ENCODE measurements at regions not wholly inside any gene's neighbourhood (a gene's known extent, or its start where the extent isn't known, plus 50 kb on each side); places are given as distances from the start of the nearest gene placed in this dataset.
A peak's percentile ranks its signal among the peaks of the same experiment; 100 is the strongest.
"Not testable (repeated sequence)": the region's sequence is repeated elsewhere in the genome, so short reads cannot be mapped to it uniquely, and the experiment has no call there.

DNA sequence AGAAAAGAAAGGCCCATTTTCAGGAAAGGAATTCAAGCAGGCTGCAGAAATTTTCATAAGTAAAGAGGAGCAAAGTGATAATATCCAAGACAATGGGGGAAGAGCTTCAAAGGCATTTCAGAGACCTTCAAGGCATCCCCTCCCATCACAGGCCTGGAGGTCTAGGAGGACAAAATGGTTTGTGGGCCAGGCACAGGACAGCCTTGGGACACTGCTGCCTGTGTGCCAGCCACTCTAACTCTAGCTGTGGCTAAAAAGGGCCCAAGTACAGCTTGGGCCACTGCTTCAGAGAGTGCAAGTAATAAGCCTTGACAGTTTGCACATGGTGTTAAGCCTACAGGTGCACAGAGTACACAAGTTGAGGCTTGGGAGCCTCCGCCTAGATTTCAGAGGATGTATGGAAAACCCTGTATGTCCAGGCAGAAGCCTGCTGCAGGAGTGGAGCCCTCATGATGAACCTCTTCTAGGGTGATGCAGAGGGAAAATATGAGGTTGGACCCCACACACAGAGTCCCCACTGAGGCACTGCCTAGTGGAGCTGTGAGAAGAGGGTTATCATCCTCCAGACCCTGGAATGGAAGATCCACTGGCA lies 51.8 kb upstream of the ZSWIM5 start:
- no peak for DNase-seq

DNA sequence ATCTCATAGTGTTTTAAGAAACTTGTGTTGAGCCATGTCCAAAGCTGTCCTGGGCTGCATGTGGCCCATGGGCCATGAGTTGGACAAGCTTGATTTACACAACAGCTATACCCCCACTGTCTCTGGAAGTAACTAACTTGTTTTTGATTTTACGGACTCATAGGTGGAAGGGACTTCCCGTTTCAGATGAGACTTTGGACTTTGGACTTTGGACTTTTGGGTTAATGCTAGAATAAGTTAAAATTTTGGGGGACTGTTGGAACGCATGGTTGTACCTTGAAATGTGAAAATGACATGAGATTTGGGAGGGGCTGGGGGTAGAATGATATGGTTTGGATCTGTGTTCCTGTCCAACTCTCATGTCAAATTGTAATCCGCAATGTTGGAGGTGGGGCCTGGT lies 52.6 kb upstream of the ZSWIM5 start:
- DNase-seq = no peak

DNA sequence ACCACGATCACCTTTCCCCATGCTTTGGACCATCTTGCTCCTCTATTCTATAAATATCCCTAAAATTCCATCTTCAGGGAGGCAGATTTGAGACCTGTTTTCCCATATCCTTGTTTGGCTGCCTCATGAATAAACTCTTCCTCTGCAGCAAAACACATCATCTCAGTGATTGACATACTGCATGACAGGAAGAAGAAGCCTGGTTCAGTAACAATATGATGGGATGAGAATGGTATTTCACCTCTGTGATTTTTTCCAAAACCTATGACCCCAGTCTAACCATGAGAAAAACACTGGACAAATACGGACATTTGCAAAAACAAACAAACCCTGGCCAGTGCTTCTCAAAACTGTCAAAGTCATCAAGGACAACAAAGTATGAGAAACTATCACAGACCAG lies 53.8 kb upstream of the ZSWIM5 start:
- DNase-seq = no peak

DNA sequence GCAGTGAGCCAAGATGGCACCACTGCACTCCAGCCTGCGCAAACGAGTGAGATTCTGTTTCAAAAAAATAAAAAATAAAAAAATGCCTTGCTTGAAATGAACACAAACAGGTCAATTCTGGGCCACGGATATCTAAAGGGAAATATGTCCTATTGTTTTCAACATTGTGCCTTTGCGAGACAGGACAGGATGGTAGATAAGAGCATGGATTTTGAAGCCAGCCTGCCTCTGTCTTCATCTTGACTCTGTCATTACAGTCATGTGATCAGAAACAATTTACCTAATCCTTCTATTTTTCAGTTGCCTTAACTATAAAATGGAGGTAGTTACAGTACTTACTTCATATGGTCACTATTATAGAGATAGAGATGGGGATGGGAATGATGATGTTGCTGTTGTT lies 56.7 kb upstream of the ZSWIM5 start:
- DNase-seq = no peak

DNA sequence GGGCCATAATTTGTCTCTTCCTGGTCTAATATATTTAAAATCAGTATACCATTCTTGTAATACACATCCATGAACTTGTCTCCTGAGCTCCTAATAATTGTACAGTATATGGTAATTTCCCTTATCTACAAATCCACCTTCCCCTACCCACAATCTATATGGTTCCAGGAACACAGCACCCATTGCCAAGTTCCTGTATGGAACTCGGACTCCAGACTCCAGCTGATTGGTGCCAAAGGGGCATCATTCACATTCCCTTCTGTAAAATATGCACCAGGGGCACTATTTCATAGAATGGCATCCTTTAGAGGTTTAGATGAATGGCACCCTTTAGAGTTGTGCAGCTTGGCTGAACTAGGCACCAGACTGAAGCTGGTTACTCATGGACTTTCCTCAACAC lies 58.8 kb upstream of the ZSWIM5 start:
- no peak for DNase-seq

DNA sequence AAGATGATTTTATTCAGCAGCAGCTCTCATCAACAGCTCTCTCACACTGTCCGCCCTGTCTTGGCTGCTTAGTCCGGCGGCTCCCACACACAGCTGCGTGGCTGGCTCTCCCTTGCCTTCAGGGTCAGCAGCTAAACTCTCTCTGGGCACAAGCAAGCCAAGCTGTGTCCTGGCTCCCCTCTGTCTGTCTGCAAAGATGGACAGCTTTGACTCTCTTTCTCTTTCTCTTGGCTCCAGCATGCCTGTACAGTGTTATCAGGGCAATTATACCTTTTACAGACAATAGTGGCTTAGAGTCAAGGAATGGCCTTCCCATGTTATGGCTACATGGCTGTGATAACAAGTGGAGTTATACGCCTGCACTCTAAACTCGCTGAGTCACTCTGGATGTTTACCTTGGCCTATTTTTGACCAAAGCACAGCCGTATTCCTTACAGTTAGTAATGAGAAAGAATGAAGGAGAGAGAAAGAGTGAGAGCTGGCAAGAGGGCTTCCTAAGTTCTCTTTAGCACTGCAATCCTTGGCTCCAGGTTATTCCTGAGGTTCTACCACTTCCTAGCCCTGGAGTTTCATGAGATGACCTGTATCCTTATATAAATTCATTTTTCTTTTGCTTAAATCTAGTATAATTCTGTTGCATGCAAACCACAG lies 59.9 kb upstream of the ZSWIM5 start:
- peak; percentile 5 to 66 (median 13) for DNase-seq

DNA sequence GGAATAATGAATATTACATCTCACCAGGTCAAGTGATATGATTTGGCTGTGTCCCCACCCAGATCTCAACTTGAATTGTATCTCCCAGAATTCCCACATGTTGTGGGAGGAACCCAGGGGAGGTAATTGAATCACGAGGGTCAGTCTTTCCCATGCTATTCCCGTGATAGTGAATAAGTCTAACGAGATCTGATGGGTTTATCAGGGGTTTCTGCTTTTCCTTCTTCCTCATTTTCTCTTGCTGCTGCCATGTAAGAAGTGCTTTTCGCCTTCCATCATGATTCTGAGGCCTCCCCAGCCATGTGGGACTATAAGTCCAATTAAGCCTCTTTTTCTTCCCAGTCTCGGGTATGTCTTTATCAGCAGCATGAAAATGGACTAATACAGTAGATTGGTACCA lies 58.4 kb upstream of the HPDL start:
- not testable (repeated sequence) for DNase-seq

DNA sequence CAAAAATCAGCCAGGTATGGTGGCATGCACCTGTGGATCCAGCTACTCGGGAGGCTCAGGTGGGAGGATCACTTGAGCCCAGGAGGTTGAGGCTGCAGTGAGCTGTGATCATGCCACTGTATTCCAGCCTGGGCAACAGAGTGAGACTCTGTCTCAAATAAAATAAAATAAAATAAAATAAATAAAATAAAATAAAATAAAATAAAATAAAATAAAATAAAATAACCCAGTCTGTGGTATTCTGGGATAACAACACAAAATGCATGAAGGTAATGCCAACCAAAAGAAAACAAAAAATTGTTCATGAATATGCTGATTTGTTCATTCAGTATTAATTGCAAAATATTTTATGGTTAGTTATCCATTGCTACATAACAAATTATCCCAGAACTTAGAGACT lies 54.4 kb upstream of the HPDL start:
- not testable (repeated sequence) for DNase-seq

DNA sequence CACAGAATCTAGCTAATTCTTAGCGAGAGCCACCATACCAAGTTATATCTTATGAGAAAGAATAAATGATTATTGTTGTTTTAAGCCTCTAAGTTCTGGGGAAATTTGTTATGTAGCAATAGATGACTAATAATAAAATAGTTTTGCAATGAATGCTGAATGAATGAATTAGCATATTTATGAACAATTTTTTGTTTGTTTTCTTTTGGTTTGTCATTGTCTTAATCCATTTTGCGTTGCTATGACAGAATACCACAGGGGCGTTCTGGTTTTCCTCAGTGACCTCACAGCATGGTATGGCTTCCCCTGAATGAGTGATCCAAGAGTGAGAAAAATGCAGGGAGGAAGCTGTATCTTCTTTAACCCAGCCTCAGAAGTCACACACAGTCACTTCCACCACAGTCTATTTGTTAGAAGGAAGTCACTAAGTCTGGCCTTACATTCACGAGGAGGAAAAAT lies 53.8 kb upstream of the HPDL start:
- no peak for DNase-seq

DNA sequence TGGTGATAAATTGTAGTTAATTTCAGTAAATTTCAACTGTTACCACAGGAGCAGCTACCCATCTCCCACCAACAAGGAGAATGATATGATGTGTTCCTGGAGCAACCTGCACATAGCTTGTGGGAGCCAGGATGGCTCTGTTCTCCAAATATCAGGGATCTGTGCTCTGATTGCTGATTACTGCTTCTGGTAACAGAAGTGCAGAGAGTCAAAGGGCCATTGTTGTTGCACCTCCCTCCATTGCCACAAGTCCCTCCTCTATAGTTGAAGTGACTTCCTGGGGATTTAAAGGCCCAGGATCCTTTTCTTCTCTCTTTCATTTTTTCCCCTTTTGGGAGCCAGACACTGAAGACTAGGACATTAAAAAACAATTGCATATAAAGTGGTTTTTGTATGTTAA lies 51.6 kb upstream of the HPDL start:
- DNase-seq = no peak

Data from muscle of back (tissue), 3 donors.